PC-3 (cell line): ENCODE measurements at regions not wholly inside any gene's neighbourhood (a gene's known extent, or its start where the extent isn't known, plus 50 kb on each side); places are given as distances from the start of the nearest gene placed in this dataset.
"Not testable (repeated sequence)": the region's sequence is repeated elsewhere in the genome, so short reads cannot be mapped to it uniquely, and the experiment has no call there.

Source experiments
- ATAC-seq: fragments of 200-7000 bp; cut with Tn5 transposase; 2 replicates; pipeline ENCODE4 v1.9.1; 2020; ENCODE audit warnings: mild to moderate bottlenecking, moderate library complexity
- BruUV-seq: library from RNA; stranded (reverse); fragments of 400-500 nt; replicated peaks from 2 replicates; lab custom pipeline; 2021; lab: Mats Ljungman, UMichigan
- CTCF ChIA-PET: fragments of 300-600 bp; sonication (Branson Sonifier 250); formaldehyde crosslinking; loops from one replicate; lab custom pipeline; 2022; ENCODE audit warnings: antibody characterized with exemption; lab: Charles Lee
- POLR2A ChIA-PET: fragments of 300-600 bp; sonication (Branson Sonifier 250); formaldehyde crosslinking; loops from one replicate; lab custom pipeline; 2022; ENCODE audit warnings: antibody characterized with exemption; ENCODE audit not compliant: unreplicated experiment; lab: Charles Lee
- DNase-seq: peaks from one replicate; pipeline ENCODE4 v3.0.0-alpha.2; 2015
- H2AFZ ChIP-seq: fragments of 300-600 bp; sonication (generic); 2 replicates; pipeline ENCODE4 v1.6.0; 2016; ENCODE audit warnings: antibody characterized with exemption, low read length
- H3F3A ChIP-seq: fragments of 300-600 bp; sonication (generic); one replicate; pipeline ENCODE4 v1.6.0; 2017; ENCODE audit warnings: antibody characterized with exemption, low read length, control low read depth, mild to moderate bottlenecking; ENCODE audit not compliant: unreplicated experiment
- H3K27ac ChIP-seq: fragments of 300-600 bp; sonication (generic); 2 replicates; pipeline ENCODE4 v1.5.1; 2016; ENCODE audit warnings: mild to moderate bottlenecking, low read length
- H3K27me3 ChIP-seq: fragments of 300-600 bp; sonication (generic); 2 replicates; pipeline ENCODE4 v1.6.1; 2016; ENCODE audit warnings: low read length, mixed read lengths
- H3K36me3 ChIP-seq: fragments of 300-600 bp; sonication (generic); 2 replicates; pipeline ENCODE4 v1.6.1; 2016; ENCODE audit warnings: low read depth, mixed run types, low read length, mixed read lengths
- H3K4me1 ChIP-seq: fragments of 300-600 bp; sonication (generic); 2 replicates; pipeline ENCODE4 v1.5.1; 2016; ENCODE audit warnings: low read length; ENCODE audit not compliant: insufficient read depth
- H3K4me2 ChIP-seq: fragments of 300-600 bp; sonication (generic); 2 replicates; pipeline ENCODE4 v1.6.0; 2016; ENCODE audit warnings: low read length
- H3K4me3 ChIP-seq: fragments of 300-600 bp; sonication (generic); 2 replicates; pipeline ENCODE4 v1.5.1; 2016; ENCODE audit warnings: mild to moderate bottlenecking, low read length, mixed read lengths
- H3K79me2 ChIP-seq: fragments of 300-600 bp; sonication (generic); 2 replicates; pipeline ENCODE4 v1.6.1; 2017; ENCODE audit warnings: low read length, mixed read lengths
- H3K9ac ChIP-seq: fragments of 300-600 bp; sonication (generic); 2 replicates; pipeline ENCODE4 v1.6.0; 2016; ENCODE audit warnings: mild to moderate bottlenecking, low read length
- H3K9me2 ChIP-seq: fragments of 300-600 bp; sonication (generic); replicated peaks from 2 replicates; pipeline ENCODE4 v1.6.1; 2016; ENCODE audit warnings: mixed run types, low read length, mixed read lengths
- H3K9me3 ChIP-seq: fragments of 300-600 bp; sonication (generic); 2 replicates; pipeline ENCODE4 v1.6.1; 2016; ENCODE audit warnings: low read length, mixed read lengths
- H4K20me1 ChIP-seq: fragments of 300-600 bp; sonication (generic); 2 replicates; pipeline ENCODE4 v1.6.1; 2016; ENCODE audit warnings: low read length, mixed read lengths
- CTCF ChIP-seq: fragments of 300-600 bp; sonication (generic); conservative IDR thresholded peaks from 2 replicates; pipeline ENCODE4 v1.5.1; 2017; ENCODE audit warnings: antibody characterized with exemption, low read depth, mild to moderate bottlenecking, low read length
- EZH2 ChIP-seq: fragments of 300-600 bp; sonication (generic); IDR thresholded peaks from one replicate; pipeline ENCODE4 v1.6.1; 2017; ENCODE audit warnings: antibody characterized with exemption, mild to moderate bottlenecking, low read length; ENCODE audit not compliant: unreplicated experiment
- EZH2phosphoT487 ChIP-seq: fragments of 300-600 bp; sonication (generic); IDR thresholded peaks from 2 replicates; pipeline ENCODE4 v1.6.1; 2018; ENCODE audit warnings: mild to moderate bottlenecking, antibody characterized with exemption, low read length, borderline replicate concordance
- intact Hi-C: fragments of 100-400 bp; cut with micrococcal nuclease; formaldehyde crosslinking; loops from 2 replicates; pipeline ENCODE4 v1.9.0; 2023

- H3K36me3 ChIP-seq: no peaks in the 10 kb centered on the region
- intact Hi-C loops: loop anchor here (5.0 kb wide), 2 partner anchors 68 to 107 kb away; no protein-coding TSS in a partner anchor
- no peak overlapping the region for H3K27ac ChIP-seq
- no TSS peak for BruUV-seq
- no peaks in the 10 kb centered on the region for H3K79me2 ChIP-seq
- no peaks in the 10 kb centered on the region for H3K9me3 ChIP-seq
- H3K4me1 ChIP-seq: peaks cover 21% of the 10 kb centered on the region
- no peaks in the 10 kb centered on the region for H3K27me3 ChIP-seq
- no peak overlapping the region for H3K4me3 ChIP-seq
- CTCF ChIA-PET: no interaction called here
- no peaks in the 10 kb centered on the region for H3K9me2 ChIP-seq
- no peak for ATAC-seq
- POLR2A ChIA-PET: no interaction called here
- no peaks in the 10 kb centered on the region for H3F3A ChIP-seq
- no peak overlapping the region for H3K9ac ChIP-seq
- TF ChIP-seq EZH2: no peak
- no peak for TF ChIP-seq CTCF
- TF ChIP-seq EZH2phosphoT487: no peak
- no peak overlapping the region for H3K4me2 ChIP-seq
- DNase-seq: no peak
- H2AFZ ChIP-seq: no peak overlapping the region
- no peaks in the 10 kb centered on the region for H4K20me1 ChIP-seq
Measured at GRCh38 chr13:50424993-50425392, 409.7 kb downstream of the KCNRG start.

- ATAC-seq: no peak
- TF ChIP-seq EZH2phosphoT487: no peak
- no peak for TF ChIP-seq CTCF
- TF ChIP-seq EZH2: no peak
- H3K27ac ChIP-seq: no peak overlapping the region
- no peaks in the 10 kb centered on the region for H3K79me2 ChIP-seq
- H3K9me3 ChIP-seq: no peaks in the 10 kb centered on the region
- no peak overlapping the region for H3K4me2 ChIP-seq
- peaks cover 18% of the 10 kb centered on the region for H3K4me1 ChIP-seq
- no peaks in the 10 kb centered on the region for H3K36me3 ChIP-seq
- no peak overlapping the region for H3K4me3 ChIP-seq
- POLR2A ChIA-PET: no interaction called here
- no peaks in the 10 kb centered on the region for H3F3A ChIP-seq
- no TSS peak for BruUV-seq
- H3K9me2 ChIP-seq: no peaks in the 10 kb centered on the region
- H3K9ac ChIP-seq: no peak overlapping the region
- DNase-seq: no peak
- H2AFZ ChIP-seq: no peak overlapping the region
- CTCF ChIA-PET: no interaction called here
- intact Hi-C loops: no loop called here
- no peaks in the 10 kb centered on the region for H4K20me1 ChIP-seq
- no peaks in the 10 kb centered on the region for H3K27me3 ChIP-seq
Measured at GRCh38 chr13:50425772-50426171, 410.5 kb downstream of the KCNRG start.

GRCh38 chr13:50426927-50427326 lies 411.7 kb downstream of the KCNRG start:
- no peak for DNase-seq
- H3K27ac ChIP-seq: no peak overlapping the region
- H3K27me3 ChIP-seq: no peaks in the 10 kb centered on the region
- intact Hi-C loops: no loop called here
- no peak for TF ChIP-seq EZH2phosphoT487
- no peak for TF ChIP-seq EZH2
- H3K36me3 ChIP-seq: no peaks in the 10 kb centered on the region
- H3K9me2 ChIP-seq: no peaks in the 10 kb centered on the region
- H3F3A ChIP-seq: no peaks in the 10 kb centered on the region
- no peaks in the 10 kb centered on the region for H3K79me2 ChIP-seq
- ChIA-PET POLR2A (no interaction called here), CTCF (no interaction called here)
- H3K4me2 ChIP-seq: no peak overlapping the region
- ATAC-seq: no peak
- no peak overlapping the region for H2AFZ ChIP-seq
- H3K4me3 ChIP-seq: no peak overlapping the region
- no TSS peak for BruUV-seq
- H3K9ac ChIP-seq: no peak overlapping the region
- H4K20me1 ChIP-seq: no peaks in the 10 kb centered on the region
- H3K9me3 ChIP-seq: no peaks in the 10 kb centered on the region
- H3K4me1 ChIP-seq: peaks cover 7% of the 10 kb centered on the region

- H3K36me3 ChIP-seq, intact Hi-C loops, ATAC-seq, CTCF ChIA-PET, H3K4me3 ChIP-seq, H3K4me1 ChIP-seq, H3K9me2 ChIP-seq, H3K27me3 ChIP-seq, DNase-seq, H3K79me2 ChIP-seq, H3K9ac ChIP-seq, H4K20me1 ChIP-seq, H3F3A ChIP-seq, H2AFZ ChIP-seq, POLR2A ChIA-PET, H3K27ac ChIP-seq, H3K9me3 ChIP-seq, BruUV-seq, H3K4me2 ChIP-seq: not testable (repeated sequence)
Measured at GRCh38 chr13:50427511-50427910, 412.3 kb downstream of the KCNRG start.
